ENCODE measurements at regions not wholly inside any gene's neighbourhood (a gene's known extent, or its start where the extent isn't known, plus 50 kb on each side); places are given as distances from the start of the nearest gene placed in this dataset.

- no peak for DNase-seq
Measured at GRCh38 chr13:53206455-53206854, 177.8 kb downstream of the OLFM4 start.

- DNase-seq: no peak
Measured at GRCh38 chr13:53207556-53207955, 178.9 kb downstream of the OLFM4 start.

GRCh38 chr13:53214433-53214832 is 185.8 kb downstream of the OLFM4 start:
- DNase-seq: peak; percentile 50

- no peak for DNase-seq
Measured at GRCh38 chr13:53215563-53215962, 186.9 kb downstream of the OLFM4 start.

- DNase-seq: no peak
Measured at GRCh38 chr13:53216773-53217172, 188.2 kb downstream of the OLFM4 start.

- no peak for DNase-seq
Measured at GRCh38 chr13:53217194-53217593, 188.6 kb downstream of the OLFM4 start.

GRCh38 chr13:53220038-53220437 is 191.4 kb downstream of the OLFM4 start:
- DNase-seq: no peak

GRCh38 chr13:53237696-53238095 is 209.1 kb downstream of the OLFM4 start:
- DNase-seq: peak; percentile 55

GRCh38 chr13:53238261-53238660 is 209.6 kb downstream of the OLFM4 start:
- peak; percentile 63 for DNase-seq

- peak; percentile 78 for DNase-seq
Measured at GRCh38 chr13:53240401-53241025, 211.9 kb downstream of the OLFM4 start.

- peak; percentile 63 for DNase-seq
Measured at GRCh38 chr13:53241891-53242348, 213.3 kb downstream of the OLFM4 start.

GRCh38 chr13:53249236-53249635 is 220.6 kb downstream of the OLFM4 start:
- DNase-seq: no peak

- DNase-seq: peak; percentile 48
Measured at GRCh38 chr13:53250272-53250875, 221.8 kb downstream of the OLFM4 start.

GRCh38 chr13:53250977-53251376 is 222.4 kb downstream of the OLFM4 start:
- no peak for DNase-seq

- no peak for DNase-seq
Measured at GRCh38 chr13:53254500-53254899, 225.9 kb downstream of the OLFM4 start.

GRCh38 chr13:53255795-53256194 is 227.2 kb downstream of the OLFM4 start:
- DNase-seq: no peak

GRCh38 chr13:53260594-53260993 is 232.0 kb downstream of the OLFM4 start:
- DNase-seq: no peak

GRCh38 chr13:53264751-53265385 is 236.3 kb downstream of the OLFM4 start:
- DNase-seq: no peak

- DNase-seq: no peak
Measured at GRCh38 chr13:53266757-53267156, 238.1 kb downstream of the OLFM4 start.

GRCh38 chr13:53269634-53270033 is 241.0 kb downstream of the OLFM4 start:
- no peak for DNase-seq

- DNase-seq: no peak
Measured at GRCh38 chr13:53272873-53273272, 244.3 kb downstream of the OLFM4 start.

GRCh38 chr13:53276265-53276664 is 247.7 kb downstream of the OLFM4 start:
- no peak for DNase-seq

GRCh38 chr13:53281677-53282076 is 253.1 kb downstream of the OLFM4 start:
- DNase-seq: no peak

GRCh38 chr13:53285896-53286430 is 257.4 kb downstream of the OLFM4 start:
- no peak for DNase-seq

All from retina (tissue), 1 donor.